Natural killer cell (primary cell): ENCODE measurements at regions not wholly inside any gene's neighbourhood (a gene's known extent, or its start where the extent isn't known, plus 50 kb on each side); places are given as distances from the start of the nearest gene placed in this dataset.

Experiments used
- ATAC-seq, 3 donors: fragments of 150-1000 bp in 2 of 3; fragments of 200-7000 bp in 1 of 3; cut with Tn5 transposase; 1 replicate in 1 of 3; 2 replicates in 2 of 3; pipeline ENCODE4 v1.10.0; 2021; ENCODE audit warnings: mild to moderate bottlenecking in 2 of 3, moderate library complexity in 2 of 3
- DNase-seq, 2 donors: peaks; one replicate each; pipeline versions ENCODE4 v3.0.0 to v3.0.0-alpha.2; 2013 to 2021; ENCODE audit warnings: mixed read lengths in 1 of 2
- H3K27ac ChIP-seq: one replicate; pipeline ENCODE4 v1.5.1; 2013; ENCODE audit warnings: mild to moderate bottlenecking, low read length
- H3K27me3 ChIP-seq: one replicate; pipeline ENCODE4 v1.6.1; 2013; ENCODE audit warnings: low read length; ENCODE audit not compliant: control insufficient read depth, insufficient read depth
- H3K36me3 ChIP-seq: one replicate; pipeline ENCODE4 v1.6.1; 2013; ENCODE audit warnings: low read length; ENCODE audit not compliant: control insufficient read depth, insufficient read depth
- H3K4me1 ChIP-seq: one replicate; pipeline ENCODE4 v1.6.1; 2013; ENCODE audit warnings: low read length; ENCODE audit not compliant: control insufficient read depth, insufficient read depth
- H3K4me3 ChIP-seq: one replicate; pipeline ENCODE4 v1.5.1; 2013; ENCODE audit warnings: low read length
- H3K9me3 ChIP-seq: one replicate; pipeline ENCODE4 v1.6.1; 2013; ENCODE audit warnings: low read length; ENCODE audit not compliant: control insufficient read depth, insufficient read depth
- H3K27ac Mint-ChIP-seq, 2 donors: one replicate each; pipeline ENCODE4 v1.8.0; 2022; ENCODE audit warnings: mild to moderate bottlenecking in 2 of 2, mixed read lengths in 2 of 2, moderate library complexity in 1 of 2
- H3K27me3 Mint-ChIP-seq, 2 donors: one replicate each; pipeline ENCODE4 v1.8.0; 2022; ENCODE audit warnings: low read depth in 2 of 2, mixed read lengths in 2 of 2
- H3K36me3 Mint-ChIP-seq: one replicate; pipeline ENCODE4 v1.8.0; 2022; ENCODE audit warnings: mixed read lengths
- H3K4me1 Mint-ChIP-seq, 2 donors: one replicate each; pipeline ENCODE4 v1.8.0; 2022; ENCODE audit warnings: mixed read lengths in 2 of 2
- H3K4me3 Mint-ChIP-seq: one replicate; pipeline ENCODE4 v1.8.0; 2022; ENCODE audit warnings: mild to moderate bottlenecking, moderate library complexity, mixed read lengths
- H3K9me3 Mint-ChIP-seq, 2 donors: one replicate each; pipeline ENCODE4 v1.8.0; 2022; ENCODE audit warnings: mixed read lengths in 2 of 2
- WGBS: methylation state at CpG from one replicate; pipeline ENCODE4 v1.1.7; 2013; ENCODE audit warnings: missing lambda C conversion rate; ENCODE audit not compliant: insufficient coverage; 5-methylcytosine and 5-hydroxymethylcytosine counted together
- intact Hi-C: fragments of 100-400 bp; cut with micrococcal nuclease; formaldehyde crosslinking; loops from one replicate; pipeline ENCODE4 v1.14.2; 2022
- TF ChIP-seq, protein P1 (sequence below): fragments of 200-600 bp; IDR thresholded peaks from one replicate; pipeline ENCODE4 v1.8.0; 2022; ENCODE audit warnings: antibody characterized with exemption

DNA sequence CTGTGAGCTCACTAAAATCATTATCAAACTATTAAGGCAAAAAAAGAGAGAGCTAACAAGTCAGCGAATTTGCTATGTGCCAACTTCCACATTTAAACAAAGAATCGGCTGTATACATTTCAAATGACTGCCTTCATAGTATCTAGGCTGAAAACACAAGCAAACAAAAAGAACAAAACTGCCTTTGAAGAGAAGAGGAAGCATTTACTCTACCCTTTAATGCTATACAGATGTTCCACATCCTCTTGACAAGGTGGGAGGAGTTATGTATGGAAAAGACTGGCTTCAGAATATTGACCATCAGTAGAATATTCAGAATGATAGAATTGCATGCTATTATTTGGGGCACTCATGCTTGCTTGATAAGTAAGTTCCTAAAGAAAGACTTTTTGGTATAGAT, 741.7 kb downstream of the PLCL1 start:
- H3K36me3 Mint-ChIP-seq: no peaks in the 10 kb centered on the region
- no peak for DNase-seq

DNA sequence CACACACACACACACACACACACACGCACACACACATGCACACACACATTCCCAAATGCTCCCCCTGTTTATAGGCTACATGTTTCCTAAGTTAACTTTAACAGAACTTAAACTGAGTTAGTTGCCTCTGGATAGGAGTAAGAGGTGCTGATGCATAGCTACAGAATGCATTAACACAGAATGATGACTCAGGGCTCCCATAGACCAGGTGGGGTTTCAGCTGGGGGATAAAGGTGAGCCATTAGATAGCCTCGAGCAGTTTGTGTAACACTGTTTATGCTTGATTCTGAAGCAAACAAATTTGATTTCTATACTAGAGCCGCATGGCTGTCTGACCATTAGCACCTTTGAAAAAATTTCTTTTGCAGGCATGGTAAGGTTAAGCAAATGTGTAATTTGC, 741.0 kb downstream of the PLCL1 start:
- DNase-seq (no peak), ATAC-seq (no peak)
- H3K4me3 ChIP-seq: no peak overlapping the region
- TF ChIP-seq, protein P1, sequence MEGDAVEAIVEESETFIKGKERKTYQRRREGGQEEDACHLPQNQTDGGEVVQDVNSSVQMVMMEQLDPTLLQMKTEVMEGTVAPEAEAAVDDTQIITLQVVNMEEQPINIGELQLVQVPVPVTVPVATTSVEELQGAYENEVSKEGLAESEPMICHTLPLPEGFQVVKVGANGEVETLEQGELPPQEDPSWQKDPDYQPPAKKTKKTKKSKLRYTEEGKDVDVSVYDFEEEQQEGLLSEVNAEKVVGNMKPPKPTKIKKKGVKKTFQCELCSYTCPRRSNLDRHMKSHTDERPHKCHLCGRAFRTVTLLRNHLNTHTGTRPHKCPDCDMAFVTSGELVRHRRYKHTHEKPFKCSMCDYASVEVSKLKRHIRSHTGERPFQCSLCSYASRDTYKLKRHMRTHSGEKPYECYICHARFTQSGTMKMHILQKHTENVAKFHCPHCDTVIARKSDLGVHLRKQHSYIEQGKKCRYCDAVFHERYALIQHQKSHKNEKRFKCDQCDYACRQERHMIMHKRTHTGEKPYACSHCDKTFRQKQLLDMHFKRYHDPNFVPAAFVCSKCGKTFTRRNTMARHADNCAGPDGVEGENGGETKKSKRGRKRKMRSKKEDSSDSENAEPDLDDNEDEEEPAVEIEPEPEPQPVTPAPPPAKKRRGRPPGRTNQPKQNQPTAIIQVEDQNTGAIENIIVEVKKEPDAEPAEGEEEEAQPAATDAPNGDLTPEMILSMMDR: no peak
- H3K4me1 ChIP-seq: no peaks in the 10 kb centered on the region
- Mint-ChIP-seq H3K27me3 (no peaks in the 10 kb centered on the region), H3K4me3 (no peak overlapping the region), H3K4me1 (no peaks in the 10 kb centered on the region), H3K36me3 (no peaks in the 10 kb centered on the region), H3K27ac (no peak overlapping the region), H3K9me3 (peaks cover 0 to 2% of the 10 kb centered on the region in 2 donors)
- no peaks in the 10 kb centered on the region for H3K36me3 ChIP-seq
- intact Hi-C loops: no loop called here
- no peaks in the 10 kb centered on the region for H3K9me3 ChIP-seq
- no peak overlapping the region for H3K27ac ChIP-seq
- 65% methylated on average over 2 of the region's 3 CpGs for WGBS
- H3K27me3 ChIP-seq: no peaks in the 10 kb centered on the region

More for the DNA sequence above, 741.7 kb downstream of the PLCL1 start:
- TF ChIP-seq, protein P1: no peak
- H3K36me3 ChIP-seq: no peaks in the 10 kb centered on the region
- 30% methylated on average over 1 of the region's 2 CpGs for WGBS
- no peak for ATAC-seq
- no peaks in the 10 kb centered on the region for H3K4me1 Mint-ChIP-seq
- no peaks in the 10 kb centered on the region for H3K27me3 Mint-ChIP-seq
- H3K27ac ChIP-seq: no peak overlapping the region
- H3K4me3 ChIP-seq: no peak overlapping the region
- no peak overlapping the region for H3K27ac Mint-ChIP-seq
- no peaks in the 10 kb centered on the region for H3K4me1 ChIP-seq
- intact Hi-C loops: no loop called here
- peaks cover 2 to 4% of the 10 kb centered on the region in 2 donors for H3K9me3 Mint-ChIP-seq
- H3K27me3 ChIP-seq: no peaks in the 10 kb centered on the region
- no peaks in the 10 kb centered on the region for H3K9me3 ChIP-seq
- H3K4me3 Mint-ChIP-seq: no peak overlapping the region

DNA sequence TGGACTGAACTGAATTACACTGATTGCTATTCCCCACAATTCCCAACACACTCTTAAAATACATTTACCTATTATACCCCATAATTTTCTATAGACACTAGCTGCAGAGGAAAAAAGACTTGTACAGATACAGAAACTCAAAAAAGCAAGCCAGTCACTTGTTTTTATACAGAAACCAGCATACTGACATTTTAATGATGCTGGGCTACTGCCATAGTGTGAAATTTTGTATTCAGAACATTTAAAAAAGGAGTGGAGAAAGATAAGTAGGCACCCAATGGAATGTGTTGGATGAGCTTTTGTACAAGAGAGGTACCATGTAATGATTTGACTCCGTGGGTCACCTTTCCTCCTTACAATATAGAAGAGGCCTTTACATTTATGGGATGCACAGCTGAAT, 740.1 kb downstream of the PLCL1 start:
- DNase-seq: no peak
- Mint-ChIP-seq H3K4me3 (no peak overlapping the region), H3K4me1 (no peaks in the 10 kb centered on the region), H3K27me3 (no peaks in the 10 kb centered on the region), H3K27ac (no peak overlapping the region), H3K9me3 (peaks cover 0 to 2% of the 10 kb centered on the region in 2 donors), H3K36me3 (no peaks in the 10 kb centered on the region)
- ATAC-seq: no peak
- no peaks in the 10 kb centered on the region for H3K36me3 ChIP-seq
- WGBS: no CpG with 5 or more reads among the region's 1 CpG
- H3K27ac ChIP-seq: no peak overlapping the region
- intact Hi-C loops: no loop called here
- H3K4me3 ChIP-seq: no peak overlapping the region
- H3K9me3 ChIP-seq: no peaks in the 10 kb centered on the region
- no peaks in the 10 kb centered on the region for H3K4me1 ChIP-seq
- H3K27me3 ChIP-seq: no peaks in the 10 kb centered on the region
- TF ChIP-seq, protein P1: no peak

DNA sequence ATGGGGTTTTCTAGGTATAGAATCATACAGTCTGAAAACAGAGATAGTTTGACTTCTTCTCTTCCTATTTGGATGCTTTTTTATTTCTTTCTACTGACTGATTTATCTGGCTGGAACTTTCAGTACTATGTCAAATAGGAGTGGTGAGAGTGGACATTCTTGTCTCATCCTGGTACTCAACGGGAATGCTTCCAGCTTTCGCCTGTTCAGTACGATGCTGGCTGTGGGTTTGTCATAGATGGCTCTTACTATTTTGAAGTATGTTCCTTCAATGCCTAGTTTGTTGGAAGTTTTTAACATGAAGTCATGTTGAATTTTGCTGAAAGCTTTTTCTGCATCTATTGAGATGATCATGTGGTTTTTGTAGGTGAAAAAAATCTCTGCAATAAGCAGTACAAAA, 730.4 kb downstream of the PLCL1 start:
- Histone ChIP-seq H3K4me1 (no peaks in the 10 kb centered on the region), H3K9me3 (no peaks in the 10 kb centered on the region), H3K36me3 (no peaks in the 10 kb centered on the region), H3K4me3 (no peak overlapping the region), H3K27ac (no peak overlapping the region), H3K27me3 (no peaks in the 10 kb centered on the region)
- peaks cover 0 to 8% of the 10 kb centered on the region in 2 donors for H3K9me3 Mint-ChIP-seq
- no peaks in the 10 kb centered on the region for H3K27me3 Mint-ChIP-seq
- no peak overlapping the region for H3K27ac Mint-ChIP-seq
- WGBS: 94% methylated on average over 3 of the region's 3 CpGs
- TF ChIP-seq, protein P1: no peak
- DNase-seq (no peak), ATAC-seq (no peak)
- H3K4me3 Mint-ChIP-seq: no peak overlapping the region
- no peaks in the 10 kb centered on the region for H3K36me3 Mint-ChIP-seq
- intact Hi-C loops: no loop called here
- no peaks in the 10 kb centered on the region for H3K4me1 Mint-ChIP-seq
